Activated naive CD8-positive, alpha-beta T cell treated with anti-CD3 and anti-CD28 coated beads for 36 hours (primary cell): ENCODE measurements at regions not wholly inside any gene's neighbourhood (a gene's known extent, or its start where the extent isn't known, plus 50 kb on each side); places are given as distances from the start of the nearest gene placed in this dataset.

Source experiments
- DNase-seq: peaks from one replicate; pipeline ENCODE4 v3.0.0; 2021
- H3K27ac Mint-ChIP-seq: one replicate; pipeline ENCODE4 v1.8.0; 2022; ENCODE audit warnings: mild to moderate bottlenecking, moderate library complexity, mixed read lengths
- H3K27me3 Mint-ChIP-seq: one replicate; pipeline ENCODE4 v1.8.0; 2022; ENCODE audit warnings: mild to moderate bottlenecking, mixed read lengths
- H3K36me3 Mint-ChIP-seq: one replicate; pipeline ENCODE4 v1.8.0; 2021; ENCODE audit warnings: mild to moderate bottlenecking, mixed read lengths
- H3K4me1 Mint-ChIP-seq: one replicate; pipeline ENCODE4 v1.8.0; 2021; ENCODE audit warnings: mixed read lengths
- H3K4me3 Mint-ChIP-seq: one replicate; pipeline ENCODE4 v1.8.0; 2022; ENCODE audit warnings: mild to moderate bottlenecking, moderate library complexity, mixed read lengths
- H3K9me3 Mint-ChIP-seq: one replicate; pipeline ENCODE4 v1.8.0; 2022; ENCODE audit warnings: mixed read lengths

DNA sequence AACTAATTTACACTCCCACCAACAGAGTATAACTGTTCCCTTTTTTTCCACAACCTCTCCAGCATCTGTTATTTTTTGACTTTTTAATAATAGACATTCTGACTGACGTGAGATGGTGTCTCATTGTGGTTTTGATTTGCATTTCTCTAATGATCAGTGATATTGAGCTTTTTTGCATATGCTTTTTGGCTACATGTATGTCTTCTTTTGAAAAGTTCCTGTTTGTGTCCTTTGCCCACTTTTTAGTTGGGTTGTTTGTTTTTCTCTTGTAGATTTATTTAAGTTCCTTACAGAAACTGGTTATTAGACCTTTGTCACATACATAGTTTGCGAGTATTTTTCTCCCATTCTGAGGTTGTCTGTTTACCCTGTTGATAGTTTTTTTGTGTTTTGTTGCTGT, 375.2 kb downstream of the MATN1 start:
- Mint-ChIP-seq H3K9me3 (peaks cover 10% of the 10 kb centered on the region), H3K4me3 (no peak overlapping the region), H3K4me1 (no peaks in the 10 kb centered on the region), H3K27ac (no peak overlapping the region), H3K27me3 (peaks cover 35% of the 10 kb centered on the region), H3K36me3 (no peaks in the 10 kb centered on the region)
- no peak for DNase-seq

GRCh38 chr1:30345491-30346130, 377.8 kb downstream of the MATN1 start:
- DNase-seq, result no peak
- Mint-ChIP-seq H3K4me3 (no peak overlapping the region), H3K27ac (no peak overlapping the region), H3K4me1 (no peaks in the 10 kb centered on the region), H3K36me3 (no peaks in the 10 kb centered on the region), H3K9me3 (peaks cover 10% of the 10 kb centered on the region), H3K27me3 (peaks cover 27% of the 10 kb centered on the region)

DNA sequence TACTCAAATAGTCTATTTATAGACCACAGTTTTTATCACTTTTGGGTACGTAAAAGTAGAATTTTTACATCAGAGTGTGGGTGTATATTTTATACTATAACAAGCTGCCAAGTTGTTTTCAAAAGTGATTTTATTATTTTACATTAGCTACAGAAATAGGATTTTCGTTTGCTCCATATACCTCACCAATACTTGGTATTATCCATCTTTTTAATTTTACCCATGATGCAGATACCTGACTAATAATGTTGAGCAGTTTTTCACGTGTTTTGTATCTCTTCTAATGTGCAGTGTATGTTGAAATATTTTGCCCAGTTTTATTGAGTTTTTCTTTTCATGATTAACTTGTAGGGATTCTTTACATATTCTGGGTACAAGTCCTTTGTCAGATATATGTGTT, 379.8 kb downstream of the MATN1 start:
- no peaks in the 10 kb centered on the region for H3K4me1 Mint-ChIP-seq
- peaks cover 4% of the 10 kb centered on the region for H3K9me3 Mint-ChIP-seq
- no peaks in the 10 kb centered on the region for H3K36me3 Mint-ChIP-seq
- peaks cover 19% of the 10 kb centered on the region for H3K27me3 Mint-ChIP-seq
- no peak overlapping the region for H3K4me3 Mint-ChIP-seq
- DNase-seq, result no peak
- H3K27ac Mint-ChIP-seq, result no peak overlapping the region

DNA sequence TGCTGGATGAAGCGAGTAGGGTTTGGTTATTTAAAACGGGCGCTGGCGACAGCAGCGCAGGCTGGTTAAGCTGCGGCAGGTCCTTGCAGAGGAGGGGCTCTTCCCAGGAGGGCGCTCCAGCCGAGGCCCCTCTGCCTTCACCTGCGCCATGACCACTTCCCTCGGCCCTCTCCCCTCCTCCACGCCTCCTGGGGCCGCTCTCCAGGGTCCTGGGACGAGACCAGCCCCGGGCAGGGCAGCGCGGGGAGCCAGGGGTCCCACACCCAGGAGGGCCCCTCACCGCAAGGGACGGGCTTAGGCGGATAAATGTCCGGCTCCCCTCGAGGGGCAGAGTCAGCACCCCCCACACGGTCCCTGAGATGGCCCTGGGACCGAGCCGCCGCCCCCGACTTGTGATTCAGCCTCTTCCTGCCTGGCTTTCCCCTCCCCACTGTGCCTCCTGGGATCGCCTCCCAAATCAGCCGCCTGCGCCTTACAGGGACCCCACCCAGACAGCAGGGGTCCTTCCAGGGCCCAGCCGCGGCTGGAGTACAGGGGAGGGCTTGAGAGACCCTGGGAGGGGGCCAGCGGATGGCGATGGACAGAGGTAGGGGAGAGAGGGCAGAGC, 380.7 kb downstream of the MATN1 start:
- peaks cover 2% of the 10 kb centered on the region for H3K9me3 Mint-ChIP-seq
- DNase-seq, result no peak
- no peaks in the 10 kb centered on the region for H3K4me1 Mint-ChIP-seq
- H3K27me3 Mint-ChIP-seq, result peaks cover 17% of the 10 kb centered on the region
- no peak overlapping the region for H3K4me3 Mint-ChIP-seq
- H3K36me3 Mint-ChIP-seq, result no peaks in the 10 kb centered on the region
- H3K27ac Mint-ChIP-seq, result no peak overlapping the region

GRCh38 chr1:30340934-30341333, 382.5 kb downstream of the MATN1 start:
- DNase-seq, result no peak
- Mint-ChIP-seq H3K27ac (no peak overlapping the region), H3K4me1 (no peaks in the 10 kb centered on the region), H3K27me3 (peaks cover 14% of the 10 kb centered on the region), H3K36me3 (no peaks in the 10 kb centered on the region), H3K9me3 (no peaks in the 10 kb centered on the region), H3K4me3 (no peak overlapping the region)

DNA sequence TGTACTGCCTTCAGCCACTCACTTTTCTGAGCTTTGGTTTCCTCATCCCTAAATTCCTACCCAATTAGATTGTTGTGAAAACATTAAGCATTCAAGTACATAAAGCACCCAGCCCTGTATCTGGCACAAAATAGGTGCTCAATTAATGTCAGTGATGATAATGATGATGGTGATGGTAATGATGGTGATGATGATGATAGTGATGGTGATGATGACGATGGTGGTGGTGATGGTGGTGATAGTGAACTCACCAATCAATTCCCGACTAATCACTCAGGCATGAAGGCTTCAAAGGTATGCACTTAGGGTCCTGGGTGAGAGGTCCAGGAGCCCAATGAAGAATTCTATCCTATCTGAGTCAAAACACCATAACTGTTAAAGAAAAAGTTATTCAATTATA, 383.5 kb downstream of the MATN1 start:
- Mint-ChIP-seq H3K27me3 (peaks cover 7% of the 10 kb centered on the region), H3K27ac (no peak overlapping the region), H3K9me3 (no peaks in the 10 kb centered on the region), H3K36me3 (no peaks in the 10 kb centered on the region), H3K4me1 (no peaks in the 10 kb centered on the region), H3K4me3 (no peak overlapping the region)
- DNase-seq, result no peak

DNA sequence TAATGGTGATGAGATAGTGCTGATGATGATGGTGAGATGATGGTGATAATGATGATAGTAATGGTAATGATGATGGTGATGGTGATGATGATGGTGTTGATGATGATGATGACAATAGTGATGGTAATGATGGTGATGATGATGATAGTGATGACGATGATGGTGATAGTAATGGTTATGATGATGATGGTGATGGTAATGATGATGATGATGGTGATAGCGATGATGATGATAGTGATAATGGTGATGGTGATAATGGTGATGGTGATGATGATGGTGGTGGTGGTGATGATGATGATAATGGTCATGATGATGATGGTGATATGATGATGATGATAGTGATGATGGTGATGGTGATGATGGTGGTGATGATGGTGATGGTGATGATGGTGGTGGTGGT, 384.6 kb downstream of the MATN1 start:
- Mint-ChIP-seq H3K36me3 (no peaks in the 10 kb centered on the region), H3K9me3 (no peaks in the 10 kb centered on the region), H3K27me3 (peaks cover 4% of the 10 kb centered on the region), H3K4me3 (no peak overlapping the region), H3K27ac (no peak overlapping the region), H3K4me1 (no peaks in the 10 kb centered on the region)
- no peak for DNase-seq

GRCh38 chr1:30337324-30337620, 386.1 kb downstream of the MATN1 start:
- H3K4me1 Mint-ChIP-seq, result no peaks in the 10 kb centered on the region
- H3K4me3 Mint-ChIP-seq, result no peak overlapping the region

GRCh38 chr1:30336550-30337323, 386.6 kb downstream of the MATN1 start:
- H3K27me3 Mint-ChIP-seq, result no peaks in the 10 kb centered on the region
- no peaks in the 10 kb centered on the region for H3K4me1 Mint-ChIP-seq

More at GRCh38 chr1:30337324-30337620, 386.1 kb downstream of the MATN1 start:
- no peaks in the 10 kb centered on the region for H3K9me3 Mint-ChIP-seq
- H3K27ac Mint-ChIP-seq, result no peak overlapping the region
- H3K27me3 Mint-ChIP-seq, result no peaks in the 10 kb centered on the region
- H3K36me3 Mint-ChIP-seq, result no peaks in the 10 kb centered on the region
- DNase-seq, result no peak

DNA sequence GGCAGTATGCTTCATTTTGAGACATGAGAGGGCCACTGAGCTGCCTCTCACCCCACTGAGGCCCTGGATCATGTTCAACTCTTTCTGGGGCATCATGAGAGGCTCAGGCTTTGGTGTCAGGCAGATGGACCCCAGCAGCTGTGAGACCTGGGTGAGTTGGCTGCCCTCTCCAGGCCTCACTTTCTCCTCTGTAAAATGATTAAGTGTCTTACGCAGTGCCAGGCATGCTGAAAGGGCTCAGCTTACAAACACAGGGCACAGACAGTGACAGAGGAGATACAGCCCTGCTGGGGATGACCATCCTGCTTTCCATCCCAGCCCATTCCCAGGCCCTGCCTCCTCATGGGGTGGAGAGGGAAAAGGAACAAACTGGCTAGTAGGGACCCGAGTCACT, 387.4 kb downstream of the MATN1 start:
- Mint-ChIP-seq H3K27ac (no peak overlapping the region), H3K27me3 (no peaks in the 10 kb centered on the region), H3K4me3 (no peak overlapping the region), H3K36me3 (no peaks in the 10 kb centered on the region), H3K4me1 (no peaks in the 10 kb centered on the region), H3K9me3 (no peaks in the 10 kb centered on the region)
- no peak for DNase-seq

More at GRCh38 chr1:30336550-30337323, 386.6 kb downstream of the MATN1 start:
- no peak for DNase-seq
- H3K4me3 Mint-ChIP-seq, result no peak overlapping the region
- no peaks in the 10 kb centered on the region for H3K36me3 Mint-ChIP-seq
- no peaks in the 10 kb centered on the region for H3K9me3 Mint-ChIP-seq
- no peak overlapping the region for H3K27ac Mint-ChIP-seq

DNA sequence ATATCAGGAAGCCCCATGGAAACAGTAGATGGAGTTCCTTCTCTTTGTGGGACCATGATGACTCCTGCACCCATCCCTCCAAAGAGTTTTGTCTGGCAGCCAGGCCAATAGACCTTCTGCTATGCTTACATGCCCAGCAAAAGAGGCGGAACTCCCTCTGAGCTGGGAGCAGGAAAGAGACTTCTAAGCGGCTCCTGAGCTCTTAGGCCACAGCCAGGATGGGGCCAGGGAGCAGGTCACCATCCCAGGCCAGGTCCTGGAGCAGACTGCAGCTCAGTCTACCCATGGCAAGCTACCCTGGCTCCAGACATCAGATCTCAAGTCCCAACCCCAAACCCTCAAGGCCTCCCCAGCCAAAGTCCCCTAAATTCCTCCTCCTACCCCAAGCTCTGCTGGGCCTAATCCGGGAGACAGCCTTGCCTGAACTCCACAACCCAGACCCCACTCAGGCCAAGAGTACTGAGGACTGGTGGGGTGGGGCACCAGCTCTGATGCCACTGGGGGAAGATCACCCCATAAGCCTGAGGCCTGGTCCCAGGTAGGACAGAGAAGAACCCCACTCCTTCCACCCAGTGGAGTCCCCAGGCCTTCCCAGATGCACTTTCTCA, 387.9 kb downstream of the MATN1 start:
- Mint-ChIP-seq H3K27me3 (no peaks in the 10 kb centered on the region), H3K4me1 (no peaks in the 10 kb centered on the region), H3K27ac (no peak overlapping the region), H3K9me3 (no peaks in the 10 kb centered on the region), H3K4me3 (no peak overlapping the region), H3K36me3 (no peaks in the 10 kb centered on the region)
- DNase-seq, result no peak

DNA sequence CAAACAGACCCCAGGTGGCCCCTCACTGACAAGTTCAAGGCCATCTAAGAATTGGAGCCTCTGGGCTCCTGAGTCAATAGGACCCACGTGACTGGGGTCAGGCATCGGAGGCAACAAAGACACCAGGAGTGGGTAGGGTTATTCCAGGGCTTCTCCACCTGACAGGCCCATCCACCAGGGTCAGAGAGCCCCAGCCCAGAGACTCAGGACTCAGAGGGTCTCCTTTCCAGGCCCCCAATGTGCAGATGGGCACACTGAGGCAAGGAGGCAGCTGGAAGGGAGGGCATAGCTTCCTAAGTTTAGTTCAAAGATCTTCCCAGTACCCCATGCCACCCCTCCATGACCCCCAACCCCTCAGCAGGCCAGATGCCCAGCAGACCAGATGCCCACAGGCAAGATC, 388.6 kb downstream of the MATN1 start:
- no peak for DNase-seq
- no peaks in the 10 kb centered on the region for H3K9me3 Mint-ChIP-seq
- no peak overlapping the region for H3K4me3 Mint-ChIP-seq
- no peaks in the 10 kb centered on the region for H3K36me3 Mint-ChIP-seq
- H3K27me3 Mint-ChIP-seq, result no peaks in the 10 kb centered on the region
- no peak overlapping the region for H3K27ac Mint-ChIP-seq
- no peaks in the 10 kb centered on the region for H3K4me1 Mint-ChIP-seq

- H3K4me3 Mint-ChIP-seq, result no peak overlapping the region
- no peak overlapping the region for H3K27ac Mint-ChIP-seq
- no peaks in the 10 kb centered on the region for H3K4me1 Mint-ChIP-seq
- no peak for DNase-seq
- no peaks in the 10 kb centered on the region for H3K36me3 Mint-ChIP-seq
- no peaks in the 10 kb centered on the region for H3K27me3 Mint-ChIP-seq
- H3K9me3 Mint-ChIP-seq, result no peaks in the 10 kb centered on the region
Measured at GRCh38 chr1:30332116-30333094, 391.0 kb downstream of the MATN1 start.

DNA sequence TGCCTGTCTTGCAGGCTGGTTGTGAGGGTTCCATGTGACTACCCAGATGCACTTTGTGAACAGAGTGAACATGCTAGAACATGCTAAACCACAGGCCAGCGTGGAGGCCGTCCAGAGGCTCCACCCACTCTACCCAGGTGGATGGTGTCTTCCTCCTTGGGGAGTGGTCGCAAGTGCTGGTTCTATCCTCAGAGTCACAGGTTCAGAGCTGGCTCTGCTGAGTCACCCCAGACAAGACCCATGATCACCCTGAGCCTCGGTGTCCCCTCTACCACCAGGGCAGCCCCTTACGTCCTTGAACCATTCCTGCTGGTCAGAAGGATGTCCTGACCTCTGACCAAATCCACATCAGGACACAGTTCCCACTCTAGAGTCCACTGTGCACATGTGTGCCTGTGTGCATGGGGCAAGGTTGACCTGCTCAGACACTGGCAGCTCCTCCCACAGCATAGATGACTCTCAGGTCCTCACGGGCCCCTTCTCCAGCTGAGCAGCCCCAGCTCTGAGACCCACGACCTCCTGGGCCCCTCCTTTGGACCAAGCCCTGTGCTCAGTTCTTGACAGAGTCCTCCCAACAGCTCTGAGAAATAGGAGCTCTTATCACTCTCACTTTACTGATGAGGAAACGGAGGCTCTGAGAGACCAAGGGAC, 391.8 kb downstream of the MATN1 start:
- Mint-ChIP-seq H3K9me3 (no peaks in the 10 kb centered on the region), H3K4me3 (no peak overlapping the region), H3K36me3 (no peaks in the 10 kb centered on the region), H3K27me3 (no peaks in the 10 kb centered on the region), H3K27ac (no peak overlapping the region), H3K4me1 (no peaks in the 10 kb centered on the region)
- no peak for DNase-seq
